Stimulated activated CD8-positive, alpha-beta memory T cell treated with anti-CD3 and anti-CD28 coated beads, Interleukin-15, amount 100 ng/mL, for 24 hours (primary cell): ENCODE measurements at regions not wholly inside any gene's neighbourhood (a gene's known extent, or its start where the extent isn't known, plus 50 kb on each side); places are given as distances from the start of the nearest gene placed in this dataset.

Source experiments
- DNase-seq: peaks from one replicate; pipeline ENCODE4 v3.0.0-alpha.2; 2020; ENCODE audit warnings: low read depth

DNA sequence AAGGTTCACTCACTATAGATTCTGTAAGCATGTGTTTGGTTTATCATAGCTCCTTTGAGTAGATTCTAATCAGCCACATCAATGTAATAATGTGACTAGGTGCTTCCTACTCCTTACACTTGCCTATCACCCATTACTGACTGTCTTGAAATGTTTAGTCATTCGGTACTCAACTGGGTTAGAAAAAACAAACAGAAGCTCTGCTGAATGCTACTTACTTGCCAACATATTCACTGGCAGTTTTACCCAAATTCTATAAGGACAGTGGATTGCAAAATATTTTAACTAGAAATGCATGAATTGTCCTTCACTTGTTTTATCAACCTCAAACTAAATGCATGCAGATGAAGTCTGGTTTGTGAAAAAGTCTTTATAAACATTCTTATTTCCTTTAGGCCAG lies 352.1 kb upstream of the ALCAM start:
- DNase-seq: no peak

- DNase-seq: no peak
These were observed 343.9 kb upstream of the ALCAM start for GRCh38 chr3:105022813-105023212.

- DNase-seq: no peak
These were observed 336.5 kb upstream of the ALCAM start for GRCh38 chr3:105030211-105030610.

DNA sequence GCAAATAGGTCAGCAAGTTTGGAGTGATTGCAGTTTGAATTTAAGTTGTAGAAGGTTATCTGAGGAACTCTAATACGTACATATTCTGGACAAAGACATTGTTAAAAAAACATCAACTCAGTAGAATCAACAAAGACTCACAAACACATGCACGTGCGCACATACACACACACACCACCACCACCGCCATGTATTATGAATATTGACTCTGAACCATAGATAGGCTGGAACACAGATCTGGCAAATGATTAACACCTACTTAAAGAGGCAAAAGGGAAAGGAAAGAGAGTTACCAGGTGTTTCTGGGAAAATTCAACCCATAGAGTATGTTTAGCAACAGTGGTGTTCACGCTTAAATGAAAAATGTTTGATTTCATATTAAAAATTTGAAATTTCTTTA lies 334.2 kb upstream of the ALCAM start:
- no peak for DNase-seq

- no peak for DNase-seq
These were observed 333.6 kb upstream of the ALCAM start for GRCh38 chr3:105033081-105033480.

GRCh38 chr3:105039004-105039403 lies 327.7 kb upstream of the ALCAM start:
- DNase-seq: no peak

DNA sequence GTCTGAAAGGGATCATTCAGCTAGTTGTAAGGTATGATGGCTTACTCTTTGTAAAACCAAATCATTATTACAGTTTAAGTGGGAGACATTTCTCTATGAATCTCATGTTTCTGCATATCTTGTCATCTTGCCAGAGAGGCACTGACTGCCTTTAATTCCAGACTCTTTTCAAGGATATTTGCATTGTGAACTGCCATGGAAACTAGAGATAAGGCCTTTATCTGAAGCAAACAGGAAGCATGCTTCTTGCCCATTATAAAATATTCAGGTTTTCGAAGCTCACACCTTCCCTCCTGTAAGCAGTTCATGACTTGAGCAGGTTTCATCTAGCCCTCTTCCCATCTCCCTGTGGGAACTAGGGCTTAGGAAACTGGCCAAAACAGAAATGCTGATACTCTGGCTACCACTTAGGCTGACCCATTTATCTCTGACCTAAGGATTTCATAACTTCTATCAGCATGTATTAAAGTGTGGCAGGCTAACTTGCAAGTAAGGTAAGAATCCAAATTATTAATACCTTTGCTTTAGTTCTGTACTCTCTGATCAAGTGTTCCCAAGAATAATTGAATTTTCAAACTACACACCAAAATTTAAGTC lies 326.6 kb upstream of the ALCAM start:
- DNase-seq: no peak

GRCh38 chr3:105042586-105042985 lies 324.1 kb upstream of the ALCAM start:
- DNase-seq: no peak

DNA sequence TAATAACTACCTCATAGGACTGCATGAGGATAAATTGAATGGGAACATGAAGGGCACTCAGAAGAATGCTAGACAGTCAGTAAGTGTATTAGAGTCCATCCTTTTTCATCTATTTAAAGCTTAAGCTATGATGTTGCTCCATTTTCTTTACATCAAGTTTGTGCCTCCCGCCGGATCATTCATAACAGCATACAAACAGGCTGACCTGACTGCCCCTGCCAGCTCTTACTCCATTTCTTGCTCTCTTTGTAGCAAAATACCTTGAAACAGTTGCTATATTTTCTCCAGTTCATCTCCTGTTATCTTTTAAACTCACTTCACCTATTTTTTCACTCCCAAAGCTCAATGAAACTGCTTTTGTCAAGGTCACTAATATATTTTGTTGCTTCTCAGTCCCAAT lies 315.6 kb upstream of the ALCAM start:
- no peak for DNase-seq

- no peak for DNase-seq
These were observed 314.7 kb upstream of the ALCAM start for GRCh38 chr3:105051972-105052371.

DNA sequence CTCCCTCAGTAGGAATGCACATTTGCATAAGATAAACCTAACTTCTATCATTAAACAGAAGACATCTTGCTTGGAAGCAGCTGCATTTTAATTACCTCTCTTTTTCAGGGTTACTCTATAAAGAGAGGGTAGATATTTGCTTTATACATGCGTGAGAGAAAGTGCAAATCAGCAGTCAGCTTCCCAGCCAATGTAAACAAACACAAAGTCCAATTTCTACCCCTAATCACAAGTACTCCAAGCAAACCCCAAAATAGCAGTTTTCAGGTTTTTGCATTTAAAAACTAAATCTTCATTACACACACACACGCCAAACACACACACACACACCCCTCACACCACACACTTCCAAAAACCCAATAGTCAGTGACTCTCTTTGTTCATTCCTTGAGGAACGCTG lies 303.9 kb upstream of the ALCAM start:
- no peak for DNase-seq

- no peak for DNase-seq
These were observed 300.5 kb upstream of the ALCAM start for GRCh38 chr3:105065895-105066839.

DNA sequence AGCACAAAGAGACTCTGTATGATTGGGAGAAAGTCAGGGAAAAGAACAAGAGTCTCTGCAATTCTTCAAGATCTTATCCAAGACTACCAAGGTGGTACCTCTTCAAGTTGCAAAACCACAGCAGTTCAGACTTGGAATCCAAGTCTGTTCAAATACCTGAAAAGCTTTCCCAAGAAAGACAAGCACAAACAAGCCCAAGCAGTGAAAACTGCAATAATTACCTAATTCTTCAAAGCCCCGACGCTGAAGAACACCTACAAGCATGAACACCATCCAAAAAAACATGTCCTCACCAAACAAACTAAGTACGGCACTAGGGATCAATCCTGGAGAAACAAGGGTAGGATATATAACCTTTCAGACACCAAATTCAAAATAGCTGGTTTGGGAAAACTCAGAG lies 299.3 kb upstream of the ALCAM start:
- DNase-seq: no peak

DNA sequence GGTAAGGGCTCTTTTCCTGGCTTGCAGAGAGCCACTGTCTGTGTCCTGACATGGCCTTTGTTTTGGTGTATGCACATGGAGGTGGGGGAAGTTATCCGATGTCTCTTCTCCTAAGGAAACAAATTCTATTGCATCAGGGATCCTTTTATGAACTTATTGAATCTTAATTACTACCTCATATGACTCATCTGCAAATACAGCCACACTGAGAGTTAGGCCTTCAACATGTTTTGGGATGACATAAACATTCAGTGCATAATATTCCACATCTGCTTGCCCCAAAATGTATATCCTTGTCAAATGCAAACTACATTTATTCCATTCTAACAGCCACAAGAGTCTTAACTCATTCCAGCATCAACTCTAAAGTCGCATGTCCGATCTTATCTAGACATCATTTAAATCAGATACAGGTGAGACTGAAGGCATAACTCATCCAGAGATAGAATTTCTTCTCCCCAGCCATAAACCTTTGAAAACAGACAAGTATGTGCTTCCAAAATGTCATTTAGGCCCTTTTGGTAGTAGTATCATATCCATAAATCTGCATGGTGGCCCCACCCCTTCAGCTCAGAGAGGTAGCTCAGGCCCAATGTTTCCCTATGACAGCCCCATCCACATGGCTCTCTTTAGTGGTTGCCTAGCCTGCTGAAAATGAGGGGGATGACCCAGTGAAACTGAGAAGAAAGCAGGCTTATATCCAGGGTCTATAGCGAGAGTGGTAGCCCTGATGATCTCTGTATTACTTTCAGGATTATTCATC lies 289.5 kb upstream of the ALCAM start:
- no peak for DNase-seq

DNA sequence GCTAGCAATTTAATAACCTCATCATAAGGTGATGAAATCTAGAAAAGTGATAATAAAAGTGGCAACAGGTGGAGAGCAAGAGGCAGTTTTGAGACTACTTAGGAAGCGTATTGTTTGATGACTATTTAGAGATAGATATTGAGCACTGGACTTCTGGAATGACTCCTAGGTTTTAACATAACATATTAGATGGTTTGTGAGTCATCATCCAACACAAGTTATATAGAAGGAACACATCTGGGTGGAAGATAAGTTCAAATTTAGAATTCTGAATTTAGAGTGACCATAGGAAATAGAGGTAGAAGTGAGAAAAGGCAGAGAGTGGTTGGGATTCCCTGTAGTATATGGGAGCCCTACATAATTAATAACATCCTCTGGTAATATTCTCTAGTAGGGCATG lies 282.8 kb upstream of the ALCAM start:
- no peak for DNase-seq

DNA sequence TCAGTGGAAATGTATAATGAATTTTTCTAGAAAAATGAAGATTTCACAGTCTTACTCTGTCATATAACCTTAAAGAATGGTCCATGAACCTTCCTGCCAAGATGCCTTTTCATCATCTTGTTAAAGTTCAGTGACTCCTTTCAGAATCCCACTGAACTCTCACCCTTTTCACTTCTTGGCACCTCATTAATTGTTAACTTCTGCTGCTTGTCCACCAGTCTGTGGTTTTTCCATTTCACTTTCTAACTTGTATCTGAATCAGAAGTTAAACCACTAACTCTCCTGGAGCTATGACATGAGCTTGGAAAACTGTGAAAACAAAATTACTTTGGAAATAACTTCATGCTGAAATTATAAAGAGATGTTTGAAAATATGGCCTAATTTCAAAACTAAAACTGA lies 281.2 kb upstream of the ALCAM start:
- no peak for DNase-seq

DNA sequence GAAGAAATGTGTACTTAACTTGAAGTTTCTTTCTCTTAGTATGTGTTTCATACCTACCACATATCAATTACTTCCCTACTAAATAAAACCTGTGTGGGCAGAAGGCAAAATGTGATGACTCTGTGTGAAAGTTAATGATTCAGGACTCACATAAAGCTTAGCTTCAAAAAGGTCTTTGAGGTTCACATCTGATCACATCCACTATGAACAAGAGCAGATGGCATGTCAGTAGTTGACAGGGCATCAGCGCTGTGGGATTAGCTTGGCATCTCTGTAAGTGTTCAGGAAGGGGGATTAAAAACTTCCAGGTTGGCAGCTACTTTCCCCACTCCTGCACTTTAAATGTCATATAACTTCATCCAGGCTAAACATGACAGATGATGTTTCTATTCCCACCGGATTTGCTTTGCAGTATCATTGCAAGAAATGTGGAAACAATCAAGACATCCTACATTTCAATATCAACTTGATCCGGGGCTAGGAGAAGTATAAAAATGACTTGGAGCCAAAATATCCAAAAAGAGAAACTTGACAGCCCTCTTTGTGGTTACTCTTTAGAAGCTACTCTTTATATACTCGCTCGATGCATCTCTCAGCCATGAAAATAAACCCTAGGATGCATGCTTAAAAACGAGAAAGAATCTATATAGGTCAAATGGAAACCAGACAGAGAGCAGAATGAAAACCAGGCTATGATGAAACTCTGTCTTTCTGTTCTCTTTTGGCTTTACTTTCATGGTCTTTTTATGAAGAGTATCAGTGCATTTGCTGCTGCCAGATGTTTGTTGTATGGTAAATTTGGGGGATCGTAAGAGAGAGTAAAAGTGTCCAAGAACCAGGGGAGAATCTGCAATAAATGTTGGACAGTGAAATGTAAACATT lies 273.1 kb upstream of the ALCAM start:
- no peak for DNase-seq

DNA sequence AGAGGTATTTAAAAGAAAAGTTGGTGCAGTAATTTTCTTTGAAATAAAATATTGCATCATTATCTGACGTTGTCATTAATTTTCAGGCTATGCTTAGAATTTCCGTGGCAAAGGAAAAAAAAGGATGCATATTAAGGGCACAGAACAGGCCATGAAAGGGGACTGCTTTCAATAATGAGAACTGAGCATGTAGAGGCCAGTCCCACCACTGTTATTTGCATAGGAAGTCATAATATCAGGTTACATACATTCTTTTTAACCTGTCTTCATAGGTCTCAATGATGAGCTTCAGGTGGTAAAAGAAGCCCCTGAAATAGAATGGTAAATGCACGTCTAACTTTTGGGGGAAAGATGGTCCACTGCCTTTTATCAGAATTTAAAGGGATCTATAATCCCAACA lies 272.1 kb upstream of the ALCAM start:
- no peak for DNase-seq

DNA sequence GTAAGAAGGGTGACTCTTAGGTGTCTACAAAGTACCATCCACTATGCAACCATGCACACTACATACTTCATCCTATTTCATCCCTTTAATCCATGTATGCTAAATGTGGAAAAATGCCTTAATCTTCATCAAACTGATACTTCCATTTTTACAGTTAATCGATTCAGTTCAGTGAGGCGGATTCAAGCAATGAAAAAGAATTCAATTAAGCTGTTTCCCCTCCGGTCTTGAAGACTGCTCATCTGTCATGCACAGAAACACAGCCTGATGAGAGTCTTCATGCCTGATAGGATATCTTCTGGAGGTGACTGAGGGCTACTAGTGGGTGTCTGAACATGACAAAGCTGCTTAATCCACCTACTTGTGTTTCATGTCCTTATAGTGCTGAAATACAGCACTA lies 270.6 kb upstream of the ALCAM start:
- no peak for DNase-seq

DNA sequence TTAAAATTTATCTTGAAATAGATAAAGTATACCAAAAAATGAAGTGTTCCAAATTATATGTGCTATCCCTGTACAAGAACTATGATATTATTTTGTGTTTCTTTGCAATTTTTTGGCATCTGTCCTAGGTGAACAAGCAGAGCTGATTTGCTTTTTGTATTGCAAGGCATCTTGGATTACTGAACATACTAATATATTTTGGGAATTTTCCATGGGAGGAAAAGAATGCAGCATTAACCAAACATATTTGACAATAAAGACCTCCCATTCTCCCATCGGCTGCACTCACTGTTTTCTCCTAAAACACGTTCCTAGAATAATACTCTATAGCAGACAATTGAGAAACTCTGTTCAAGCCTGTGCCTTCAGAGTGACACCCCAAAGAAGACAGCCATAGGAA lies 265.1 kb upstream of the ALCAM start:
- DNase-seq: no peak

GRCh38 chr3:105103139-105103538 lies 263.6 kb upstream of the ALCAM start:
- no peak for DNase-seq

GRCh38 chr3:105108823-105109222 lies 257.9 kb upstream of the ALCAM start:
- DNase-seq: no peak
